HEK293 (cell line): ENCODE measurements at regions not wholly inside any gene's neighbourhood (a gene's known extent, or its start where the extent isn't known, plus 50 kb on each side); places are given as distances from the start of the nearest gene placed in this dataset.

Experiments used
- CTCF ChIP-seq: fragments of 450-650 bp; formaldehyde crosslinking; IDR thresholded peaks from 2 replicates; pipeline ENCODE4 v1.5.1; 2016; ENCODE audit warnings: missing biosample characterization, missing genetic modification characterization
- SETDB1 ChIP-seq: IDR thresholded peaks from one replicate; pipeline ENCODE4 v1.6.1; 2017; ENCODE audit warnings: mild to moderate bottlenecking, low read length, moderate library complexity, mixed read lengths; ENCODE audit not compliant: insufficient read length
- ZNF121 ChIP-seq: fragments of 450-650 bp; formaldehyde crosslinking; IDR thresholded peaks from 2 replicates; pipeline ENCODE4 v1.5.1; 2016; ENCODE audit warnings: missing biosample characterization, missing genetic modification characterization
- ZNF558 ChIP-seq: fragments of 450-650 bp; formaldehyde crosslinking; IDR thresholded peaks from 2 replicates; pipeline ENCODE4 v1.5.1; 2016; ENCODE audit warnings: missing biosample characterization, missing genetic modification characterization
- ZNF621 ChIP-seq: fragments of 450-650 bp; formaldehyde crosslinking; IDR thresholded peaks from 2 replicates; pipeline ENCODE4 v1.5.1; 2017; ENCODE audit warnings: missing biosample characterization, missing genetic modification characterization

DNA sequence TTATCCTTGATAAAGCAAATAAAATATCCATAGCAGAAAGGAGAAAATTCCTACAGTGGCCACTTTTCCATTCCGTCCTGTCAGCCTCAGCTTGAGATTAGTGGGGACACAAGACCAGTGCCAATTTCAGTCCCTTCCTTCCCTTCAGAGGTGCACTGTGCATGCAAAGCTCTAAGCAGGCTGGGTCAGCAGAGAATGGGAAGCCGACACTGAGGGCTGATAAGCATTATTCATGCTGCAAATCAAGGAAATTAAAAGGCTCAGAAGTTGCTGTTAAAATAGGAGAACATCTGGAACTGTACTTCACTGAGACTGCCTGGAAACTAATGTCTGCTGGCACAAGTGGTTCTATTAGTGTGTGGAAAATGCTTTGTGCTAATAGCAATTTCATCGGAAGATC lies 534.3 kb downstream of the ADCYAP1 start:
- TF ChIP-seq ZNF621 (no peak), ZNF558 (no peak), SETDB1 (no peak), ZNF121 (no peak), CTCF (tag by site-specific recombination) (no peak)
